Endodermal cell (in vitro differentiated cells): ENCODE measurements at regions not wholly inside any gene's neighbourhood (a gene's known extent, or its start where the extent isn't known, plus 50 kb on each side); places are given as distances from the start of the nearest gene placed in this dataset.

ENCODE experiments used
- DNase-seq: peaks from one replicate; pipeline ENCODE4 v3.0.0-alpha.2; 2017
- H3K27ac ChIP-seq: 2 replicates; pipeline ENCODE4 v1.5.1; 2013; ENCODE audit warnings: mild to moderate bottlenecking, low read depth, low read length, moderate library complexity
- H3K27me3 ChIP-seq: 2 replicates; pipeline ENCODE4 v1.6.1; 2013; ENCODE audit warnings: mild to moderate bottlenecking, low read length, moderate library complexity; ENCODE audit not compliant: insufficient read depth, control insufficient read depth, poor library complexity, severe bottlenecking
- H3K36me3 ChIP-seq: 2 replicates; pipeline ENCODE4 v1.7.0; 2013; ENCODE audit warnings: mild to moderate bottlenecking, low read length, moderate library complexity; ENCODE audit not compliant: control insufficient read depth, insufficient read depth
- H3K4me1 ChIP-seq: one replicate; pipeline ENCODE4 v1.7.0; 2013; ENCODE audit warnings: low read length; ENCODE audit not compliant: control insufficient read depth, insufficient read depth
- H3K4me3 ChIP-seq: 2 replicates; pipeline ENCODE4 v1.5.1; 2013; ENCODE audit warnings: mild to moderate bottlenecking, low read length, moderate library complexity
- H3K9ac ChIP-seq: 2 replicates; pipeline ENCODE4 v1.6.1; 2013; ENCODE audit warnings: mild to moderate bottlenecking, low read length, moderate library complexity; ENCODE audit not compliant: poor library complexity, severe bottlenecking; ENCODE audit errors: extremely low read depth
- H3K9me3 ChIP-seq: 2 replicates; pipeline ENCODE4 v1.6.1; 2013; ENCODE audit warnings: mild to moderate bottlenecking, low read length, moderate library complexity; ENCODE audit not compliant: control insufficient read depth
- H3K27ac Mint-ChIP-seq: 2 replicates; pipeline ENCODE4 v1.8.0; 2020; ENCODE audit warnings: mixed read lengths
- H3K27me3 Mint-ChIP-seq: 2 replicates; pipeline ENCODE4 v1.8.0; 2021; ENCODE audit warnings: mild to moderate bottlenecking, mixed read lengths; ENCODE audit not compliant: insufficient read depth
- H3K36me3 Mint-ChIP-seq: 2 replicates; pipeline ENCODE4 v1.8.0; 2020; ENCODE audit warnings: low read depth, mixed read lengths
- H3K4me1 Mint-ChIP-seq: 2 replicates; pipeline ENCODE4 v1.8.0; 2020; ENCODE audit warnings: mixed read lengths
- H3K4me3 Mint-ChIP-seq: 2 replicates; pipeline ENCODE4 v1.8.0; 2020; ENCODE audit warnings: mild to moderate bottlenecking, moderate library complexity, mixed read lengths
- H3K9me3 Mint-ChIP-seq: 2 replicates; pipeline ENCODE4 v1.8.0; 2020; ENCODE audit warnings: mild to moderate bottlenecking, mixed read lengths
- WGBS, 2 experiments: methylation state at CpG; one replicate each; pipeline versions ENCODE4 v1.1.5 to v1.1.7; 2013; ENCODE audit warnings: missing lambda C conversion rate in 2 of 2, mixed read lengths in 1 of 2; ENCODE audit not compliant: insufficient coverage in 1 of 2, insufficient read length in 1 of 2; 5-methylcytosine and 5-hydroxymethylcytosine counted together
- TF ChIP-seq, protein P1 (sequence below): fragments of 200-600 bp; sonication (generic); conservative IDR thresholded peaks from 2 replicates; pipeline ENCODE4 v1.5.0; 2021; ENCODE audit warnings: antibody characterized with exemption, mild to moderate bottlenecking

DNA sequence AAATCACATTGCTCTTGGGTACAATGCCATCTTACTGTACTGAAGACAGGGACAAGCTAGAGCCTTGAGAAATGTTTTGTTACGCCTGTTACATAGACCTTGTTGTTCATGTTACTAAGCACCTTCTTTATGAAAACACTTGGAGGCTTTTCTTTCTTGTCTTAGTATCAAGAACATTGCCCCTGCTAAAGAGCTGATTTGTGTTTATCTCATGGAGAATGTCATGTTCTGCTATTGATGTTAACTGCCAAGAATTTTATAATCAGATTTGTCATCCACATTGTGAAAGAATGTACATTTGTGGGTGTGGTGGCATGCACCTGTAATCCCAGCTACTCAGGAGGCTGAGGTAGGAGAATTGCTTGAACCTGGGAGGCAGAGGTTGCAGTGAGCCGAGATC lies 431.3 kb upstream of the MDFIC2 start:
- Mint-ChIP-seq H3K27ac (no peak overlapping the region), H3K4me1 (peaks cover 2% of the 10 kb centered on the region), H3K9me3 (no peaks in the 10 kb centered on the region), H3K4me3 (no peak overlapping the region), H3K36me3 (no peaks in the 10 kb centered on the region), H3K27me3 (no peaks in the 10 kb centered on the region)
- no peak overlapping the region for H3K4me3 ChIP-seq
- DNase-seq = no peak
- WGBS, 2 experiments = 92 to 97% methylated on average over 1 of the region's 2 CpGs
- no peak overlapping the region for H3K27ac ChIP-seq
- TF ChIP-seq, protein P1, sequence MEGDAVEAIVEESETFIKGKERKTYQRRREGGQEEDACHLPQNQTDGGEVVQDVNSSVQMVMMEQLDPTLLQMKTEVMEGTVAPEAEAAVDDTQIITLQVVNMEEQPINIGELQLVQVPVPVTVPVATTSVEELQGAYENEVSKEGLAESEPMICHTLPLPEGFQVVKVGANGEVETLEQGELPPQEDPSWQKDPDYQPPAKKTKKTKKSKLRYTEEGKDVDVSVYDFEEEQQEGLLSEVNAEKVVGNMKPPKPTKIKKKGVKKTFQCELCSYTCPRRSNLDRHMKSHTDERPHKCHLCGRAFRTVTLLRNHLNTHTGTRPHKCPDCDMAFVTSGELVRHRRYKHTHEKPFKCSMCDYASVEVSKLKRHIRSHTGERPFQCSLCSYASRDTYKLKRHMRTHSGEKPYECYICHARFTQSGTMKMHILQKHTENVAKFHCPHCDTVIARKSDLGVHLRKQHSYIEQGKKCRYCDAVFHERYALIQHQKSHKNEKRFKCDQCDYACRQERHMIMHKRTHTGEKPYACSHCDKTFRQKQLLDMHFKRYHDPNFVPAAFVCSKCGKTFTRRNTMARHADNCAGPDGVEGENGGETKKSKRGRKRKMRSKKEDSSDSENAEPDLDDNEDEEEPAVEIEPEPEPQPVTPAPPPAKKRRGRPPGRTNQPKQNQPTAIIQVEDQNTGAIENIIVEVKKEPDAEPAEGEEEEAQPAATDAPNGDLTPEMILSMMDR = no peak
- no peaks in the 10 kb centered on the region for H3K27me3 ChIP-seq
- no peaks in the 10 kb centered on the region for H3K9me3 ChIP-seq
- no peak overlapping the region for H3K9ac ChIP-seq
- no peaks in the 10 kb centered on the region for H3K36me3 ChIP-seq
- H3K4me1 ChIP-seq = no peaks in the 10 kb centered on the region

- Histone ChIP-seq H3K9ac (no peak overlapping the region), H3K27me3 (no peaks in the 10 kb centered on the region), H3K9me3 (no peaks in the 10 kb centered on the region), H3K36me3 (no peaks in the 10 kb centered on the region), H3K27ac (no peak overlapping the region), H3K4me1 (no peaks in the 10 kb centered on the region), H3K4me3 (no peak overlapping the region)
- 89 to 90% methylated on average over 4 to 5 of the region's 5 CpGs for WGBS, 2 experiments
- no peak overlapping the region for H3K27ac Mint-ChIP-seq
- H3K27me3 Mint-ChIP-seq = no peaks in the 10 kb centered on the region
- H3K36me3 Mint-ChIP-seq = no peaks in the 10 kb centered on the region
- peaks cover 10% of the 10 kb centered on the region for H3K4me1 Mint-ChIP-seq
- no peak for DNase-seq
- TF ChIP-seq, protein P1 = no peak
- no peak overlapping the region for H3K4me3 Mint-ChIP-seq
- no peaks in the 10 kb centered on the region for H3K9me3 Mint-ChIP-seq
Measured at GRCh38 chr3:70742081-70742480, 429.6 kb upstream of the MDFIC2 start.

DNA sequence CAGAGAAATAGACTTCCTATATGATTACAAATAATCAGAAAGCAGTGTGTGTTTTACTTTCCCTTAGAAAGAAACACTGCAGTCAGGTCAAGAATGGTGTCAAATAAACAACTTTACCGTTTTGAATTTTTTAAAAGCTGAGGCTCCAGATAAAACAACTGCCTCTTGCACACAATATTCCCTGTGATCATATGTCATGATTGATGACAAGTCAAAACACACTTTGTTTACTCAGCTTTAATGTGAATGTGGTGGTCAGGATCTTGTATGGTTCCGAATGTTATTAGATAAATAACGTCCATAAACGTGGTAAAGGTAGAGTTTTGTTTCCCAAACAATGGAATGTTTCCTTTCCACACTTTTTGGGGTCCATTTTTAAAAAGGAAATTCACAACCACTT lies 428.4 kb upstream of the MDFIC2 start:
- Histone ChIP-seq H3K27me3 (no peaks in the 10 kb centered on the region), H3K4me3 (no peak overlapping the region), H3K36me3 (no peaks in the 10 kb centered on the region), H3K4me1 (no peaks in the 10 kb centered on the region), H3K9me3 (no peaks in the 10 kb centered on the region), H3K27ac (no peak overlapping the region), H3K9ac (no peak overlapping the region)
- H3K36me3 Mint-ChIP-seq = no peaks in the 10 kb centered on the region
- H3K4me1 Mint-ChIP-seq = peaks cover 10% of the 10 kb centered on the region
- no peaks in the 10 kb centered on the region for H3K9me3 Mint-ChIP-seq
- DNase-seq = no peak
- no peak overlapping the region for H3K4me3 Mint-ChIP-seq
- no peaks in the 10 kb centered on the region for H3K27me3 Mint-ChIP-seq
- H3K27ac Mint-ChIP-seq = no peak overlapping the region
- TF ChIP-seq, protein P1 = no peak
- WGBS, 2 experiments = 95 to 96% methylated on average over 3 to 4 of the region's 4 CpGs
